ENCODE measurements at regions not wholly inside any gene's neighbourhood (a gene's known extent, or its start where the extent isn't known, plus 50 kb on each side); places are given as distances from the start of the nearest gene placed in this dataset.
A peak's percentile ranks its signal among the peaks of the same experiment; 100 is the strongest.

DNA sequence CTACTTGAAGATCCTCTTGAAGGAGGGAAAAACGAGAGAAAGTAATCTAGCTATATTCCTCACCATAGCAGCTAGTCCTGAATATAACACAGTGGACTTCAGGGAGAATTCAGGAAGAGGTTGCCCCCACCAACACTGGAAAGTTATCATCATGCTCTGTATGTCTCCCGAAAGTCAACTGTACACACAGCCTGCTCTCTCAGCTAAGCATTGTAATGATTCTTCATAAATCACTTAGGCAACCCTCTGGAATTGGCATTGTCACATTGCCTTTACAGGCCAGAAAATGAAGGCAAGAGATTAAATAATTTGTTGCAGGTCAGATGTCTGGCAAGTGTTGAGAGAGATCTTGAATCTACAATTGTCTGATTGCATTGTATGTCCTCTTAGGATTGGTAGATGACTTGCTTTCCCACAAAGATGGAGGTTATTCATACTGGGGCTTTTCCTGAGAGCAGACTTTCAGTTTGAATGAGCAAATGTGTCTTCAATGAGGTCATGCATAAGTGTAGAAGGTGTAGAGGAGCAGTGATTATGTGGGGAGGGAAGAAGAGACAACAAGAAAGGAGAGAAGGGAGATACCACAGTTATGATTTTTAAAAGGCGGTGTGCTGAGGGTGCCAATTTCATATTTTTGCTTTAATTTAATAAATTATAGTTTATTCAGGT lies 667.2 kb downstream of the DCDC2C start:
- H3K27ac ChIP-seq (ENCODE audit: insufficient read depth, low read depth, low read length, poor library complexity, severe bottlenecking) = no peak overlapping the region
- WGBS, 2 experiments = 68 to 94% methylated on average over 2 of the region's 3 CpGs
- no peaks in the 10 kb centered on the region for H3K4me1 ChIP-seq (ENCODE audit: control insufficient read depth, insufficient read depth, low read length)
- peaks cover 2% of the 10 kb centered on the region for H3K9me3 ChIP-seq (ENCODE audit: control insufficient read depth, low read length)
- no peaks in the 10 kb centered on the region for H3K36me3 ChIP-seq (ENCODE audit: control insufficient read depth, insufficient read depth, low read length)
- no peaks in the 10 kb centered on the region for H3K27me3 ChIP-seq (ENCODE audit: control insufficient read depth, insufficient read depth, low read length, poor library complexity, severe bottlenecking)
- H3K4me3 ChIP-seq (ENCODE audit: insufficient read depth, low read depth, low read length) = no peak overlapping the region

DNA sequence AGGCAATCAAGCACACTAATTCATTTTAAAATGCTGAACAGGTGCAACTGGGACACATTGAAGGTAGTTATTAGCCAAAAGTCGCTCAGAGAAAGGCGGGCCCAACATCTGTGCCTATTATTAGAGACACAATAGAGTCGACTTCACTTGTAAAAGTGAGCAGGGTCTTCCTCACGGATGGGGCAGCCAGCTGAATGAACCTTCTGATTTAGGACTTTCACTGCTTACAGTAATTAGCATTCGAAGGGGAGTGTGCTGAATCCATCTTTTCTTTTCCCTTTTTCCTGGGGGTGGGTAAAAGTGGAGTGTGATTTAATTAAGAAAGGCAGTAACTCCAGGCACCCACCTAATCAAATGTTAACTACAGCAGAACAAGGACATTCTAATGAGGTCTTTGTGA lies 677.7 kb downstream of the DCDC2C start:
- Histone ChIP-seq H3K4me1 (ENCODE audit: control insufficient read depth, insufficient read depth, low read length) (peaks cover 11% of the 10 kb centered on the region), H3K27me3 (ENCODE audit: control insufficient read depth, insufficient read depth, low read length, poor library complexity, severe bottlenecking) (no peaks in the 10 kb centered on the region), H3K27ac (ENCODE audit: insufficient read depth, low read depth, low read length, poor library complexity, severe bottlenecking) (peak overlapping the region; percentile 30), H3K36me3 (ENCODE audit: control insufficient read depth, insufficient read depth, low read length) (no peaks in the 10 kb centered on the region), H3K9me3 (ENCODE audit: control insufficient read depth, low read length) (no peaks in the 10 kb centered on the region), H3K4me3 (ENCODE audit: insufficient read depth, low read depth, low read length) (no peak overlapping the region)
- 2 to 3% methylated on average over 5 of the region's 5 CpGs for WGBS, 2 experiments

DNA sequence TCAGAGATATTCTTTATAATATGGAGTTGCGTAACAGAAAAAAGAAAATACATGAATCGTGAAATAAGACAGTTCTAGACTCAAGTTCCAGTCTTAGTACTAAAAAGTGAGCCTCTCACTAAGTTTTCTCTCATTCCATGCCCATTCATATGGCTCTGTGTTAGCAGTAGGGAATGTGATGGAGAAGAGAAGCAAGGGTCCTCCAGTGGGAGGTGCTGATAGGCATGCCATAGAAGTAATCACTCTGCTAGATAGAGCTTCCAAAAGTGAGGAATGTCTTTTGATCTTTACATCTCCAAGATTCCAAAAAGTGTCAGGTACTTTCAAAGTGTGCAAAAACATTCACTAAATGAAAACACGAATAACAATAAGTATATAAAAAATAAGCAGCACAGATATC lies 678.4 kb downstream of the DCDC2C start:
- no peaks in the 10 kb centered on the region for H3K36me3 ChIP-seq (ENCODE audit: control insufficient read depth, insufficient read depth, low read length)
- no peaks in the 10 kb centered on the region for H3K27me3 ChIP-seq (ENCODE audit: control insufficient read depth, insufficient read depth, low read length, poor library complexity, severe bottlenecking)
- H3K4me3 ChIP-seq (ENCODE audit: insufficient read depth, low read depth, low read length) = no peak overlapping the region
- WGBS, 2 experiments = 39 to 67% methylated on average over 2 to 3 of the region's 3 CpGs
- H3K9me3 ChIP-seq (ENCODE audit: control insufficient read depth, low read length) = no peaks in the 10 kb centered on the region
- H3K27ac ChIP-seq (ENCODE audit: insufficient read depth, low read depth, low read length, poor library complexity, severe bottlenecking) = peak overlapping the region; percentile 30
- peaks cover 11% of the 10 kb centered on the region for H3K4me1 ChIP-seq (ENCODE audit: control insufficient read depth, insufficient read depth, low read length)

DNA sequence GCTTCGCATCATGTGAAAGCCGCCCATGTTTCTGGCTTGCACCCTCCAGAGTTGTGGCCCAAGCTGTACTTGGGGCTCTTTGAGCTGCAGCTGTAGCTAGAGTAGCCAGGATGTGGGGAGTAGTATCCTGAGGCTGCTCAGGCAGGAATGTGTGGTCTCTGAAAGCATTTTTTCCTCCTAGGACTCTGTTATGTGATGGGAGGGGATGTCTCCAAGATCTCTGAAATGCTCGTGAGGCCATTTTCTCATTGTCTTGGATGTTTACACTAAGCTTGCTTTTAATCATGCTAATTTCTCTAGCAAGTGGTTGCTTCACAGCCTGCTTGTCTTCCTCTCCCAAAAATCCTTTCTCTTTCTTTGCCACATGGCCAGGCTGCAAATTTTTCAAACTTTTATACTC lies 687.6 kb downstream of the DCDC2C start:
- Histone ChIP-seq H3K9me3 (ENCODE audit: control insufficient read depth, low read length) (peaks cover 2% of the 10 kb centered on the region), H3K27ac (ENCODE audit: insufficient read depth, low read depth, low read length, poor library complexity, severe bottlenecking) (no peak overlapping the region), H3K36me3 (ENCODE audit: control insufficient read depth, insufficient read depth, low read length) (no peaks in the 10 kb centered on the region), H3K4me3 (ENCODE audit: insufficient read depth, low read depth, low read length) (no peak overlapping the region), H3K27me3 (ENCODE audit: control insufficient read depth, insufficient read depth, low read length, poor library complexity, severe bottlenecking) (no peaks in the 10 kb centered on the region), H3K4me1 (ENCODE audit: control insufficient read depth, insufficient read depth, low read length) (no peaks in the 10 kb centered on the region)
- 83 to 90% methylated on average over 3 of the region's 3 CpGs for WGBS, 2 experiments

DNA sequence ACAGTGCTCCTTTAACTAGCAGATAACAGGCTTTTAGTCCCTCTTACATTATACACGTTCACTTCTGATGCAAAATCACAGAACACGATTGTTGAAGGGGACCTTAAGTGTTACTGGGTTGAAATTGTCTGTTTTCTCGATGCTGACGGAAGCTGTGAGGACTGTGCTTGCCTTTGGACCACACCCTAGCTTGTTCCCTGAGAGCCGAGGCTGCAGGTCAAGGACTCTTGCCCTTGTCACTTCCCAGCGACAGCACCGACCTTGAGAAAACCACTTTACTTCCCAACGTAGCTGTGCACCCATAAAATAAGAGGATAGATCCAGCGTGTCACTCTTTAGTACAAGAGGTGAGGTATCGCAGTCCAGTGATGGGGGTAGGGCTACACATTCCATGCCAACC lies 701.0 kb downstream of the DCDC2C start:
- Histone ChIP-seq H3K27me3 (ENCODE audit: control insufficient read depth, insufficient read depth, low read length, poor library complexity, severe bottlenecking) (no peaks in the 10 kb centered on the region), H3K27ac (ENCODE audit: insufficient read depth, low read depth, low read length, poor library complexity, severe bottlenecking) (no peak overlapping the region)
- WGBS, 2 experiments = 91 to 93% methylated on average over 10 of the region's 10 CpGs

DNA sequence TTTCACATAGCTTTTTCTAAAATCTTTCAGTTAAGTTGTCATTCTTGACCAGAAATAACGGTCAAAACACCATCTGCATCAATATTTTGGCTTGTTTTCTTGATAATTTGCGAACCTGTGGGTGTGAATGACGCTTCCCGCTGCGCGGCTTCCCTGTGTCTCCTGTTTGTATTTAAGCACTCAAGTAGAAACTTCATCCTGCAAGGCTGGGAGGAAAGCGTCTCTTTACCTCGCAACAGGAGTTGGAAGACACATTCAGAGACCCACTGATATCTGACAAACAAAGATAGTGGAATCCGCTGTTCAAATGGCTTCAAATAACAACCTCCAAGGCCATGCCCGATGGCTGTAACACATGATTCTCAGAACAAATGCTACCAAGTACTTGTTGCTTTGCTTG lies 704.9 kb downstream of the DCDC2C start:
- Histone ChIP-seq H3K36me3 (ENCODE audit: control insufficient read depth, insufficient read depth, low read length) (no peaks in the 10 kb centered on the region), H3K9me3 (ENCODE audit: control insufficient read depth, low read length) (no peaks in the 10 kb centered on the region), H3K27me3 (ENCODE audit: control insufficient read depth, insufficient read depth, low read length, poor library complexity, severe bottlenecking) (no peaks in the 10 kb centered on the region), H3K27ac (ENCODE audit: insufficient read depth, low read depth, low read length, poor library complexity, severe bottlenecking) (no peak overlapping the region), H3K4me1 (ENCODE audit: control insufficient read depth, insufficient read depth, low read length) (no peaks in the 10 kb centered on the region), H3K4me3 (ENCODE audit: insufficient read depth, low read depth, low read length) (no peak overlapping the region)
- WGBS, 2 experiments = 65 to 70% methylated on average over 10 of the region's 10 CpGs

More for the DNA sequence above, 701.0 kb downstream of the DCDC2C start:
- no peaks in the 10 kb centered on the region for H3K36me3 ChIP-seq (ENCODE audit: control insufficient read depth, insufficient read depth, low read length)
- H3K4me3 ChIP-seq (ENCODE audit: insufficient read depth, low read depth, low read length) = no peak overlapping the region
- no peaks in the 10 kb centered on the region for H3K4me1 ChIP-seq (ENCODE audit: control insufficient read depth, insufficient read depth, low read length)
- no peaks in the 10 kb centered on the region for H3K9me3 ChIP-seq (ENCODE audit: control insufficient read depth, low read length)

DNA sequence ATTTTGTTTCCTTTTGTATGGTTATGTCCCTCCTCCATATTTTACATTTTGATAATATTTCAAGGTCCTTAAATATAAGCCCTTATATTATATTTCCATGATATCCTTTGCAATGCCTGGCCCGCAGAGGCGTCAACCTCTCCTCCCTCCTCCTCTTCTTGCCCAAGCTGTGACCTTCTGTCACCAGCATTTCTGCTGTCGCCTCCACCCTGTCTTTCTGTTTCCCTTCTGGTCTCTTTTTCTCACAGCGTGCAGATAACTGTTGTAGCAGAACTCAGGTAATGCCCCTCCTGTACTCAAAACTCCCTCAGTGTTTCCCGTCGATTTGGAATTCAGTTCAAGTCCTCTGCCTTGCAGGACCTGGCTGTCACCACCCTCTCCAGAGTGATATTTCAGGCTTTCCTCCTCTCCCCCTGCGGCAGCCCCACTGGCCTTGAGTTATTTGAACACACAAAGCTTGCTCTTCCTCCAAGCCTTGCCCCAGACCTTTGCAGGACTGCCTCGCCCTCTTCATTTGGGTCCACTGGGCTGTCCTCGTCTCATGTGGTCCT lies 709.3 kb downstream of the DCDC2C start:
- Histone ChIP-seq H3K27ac (ENCODE audit: insufficient read depth, low read depth, low read length, poor library complexity, severe bottlenecking) (no peak overlapping the region), H3K4me1 (ENCODE audit: control insufficient read depth, insufficient read depth, low read length) (no peaks in the 10 kb centered on the region), H3K36me3 (ENCODE audit: control insufficient read depth, insufficient read depth, low read length) (no peaks in the 10 kb centered on the region), H3K27me3 (ENCODE audit: control insufficient read depth, insufficient read depth, low read length, poor library complexity, severe bottlenecking) (no peaks in the 10 kb centered on the region), H3K9me3 (ENCODE audit: control insufficient read depth, low read length) (no peaks in the 10 kb centered on the region), H3K4me3 (ENCODE audit: insufficient read depth, low read depth, low read length) (no peak overlapping the region)
- 83 to 84% methylated on average over 9 of the region's 9 CpGs for WGBS, 2 experiments

DNA sequence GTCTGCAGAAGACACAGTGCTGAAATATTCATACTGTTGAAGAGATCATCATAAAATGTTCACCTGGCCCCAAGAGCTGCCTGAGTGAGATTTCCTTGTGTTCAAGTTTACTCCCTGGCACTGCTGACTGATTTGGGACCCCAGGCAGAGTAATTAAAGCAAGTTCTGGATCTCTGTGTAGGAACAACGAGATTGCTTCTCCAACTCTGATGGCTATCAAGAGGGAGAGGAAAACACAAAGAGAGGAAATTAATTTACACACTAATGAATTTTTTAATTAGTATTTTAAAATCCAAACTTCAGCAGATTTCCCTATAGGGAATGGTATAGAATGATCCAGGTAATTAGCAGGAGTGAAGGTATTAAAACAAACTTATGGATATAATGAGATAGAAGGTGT lies 711.8 kb downstream of the DCDC2C start:
- no peak overlapping the region for H3K4me3 ChIP-seq (ENCODE audit: insufficient read depth, low read depth, low read length)
- no peaks in the 10 kb centered on the region for H3K27me3 ChIP-seq (ENCODE audit: control insufficient read depth, insufficient read depth, low read length, poor library complexity, severe bottlenecking)
- no peaks in the 10 kb centered on the region for H3K4me1 ChIP-seq (ENCODE audit: control insufficient read depth, insufficient read depth, low read length)
- H3K9me3 ChIP-seq (ENCODE audit: control insufficient read depth, low read length) = no peaks in the 10 kb centered on the region
- H3K27ac ChIP-seq (ENCODE audit: insufficient read depth, low read depth, low read length, poor library complexity, severe bottlenecking) = no peak overlapping the region
- 100% methylated on average over 1 of the region's 1 CpG for WGBS, 2 experiments
- H3K36me3 ChIP-seq (ENCODE audit: control insufficient read depth, insufficient read depth, low read length) = no peaks in the 10 kb centered on the region

DNA sequence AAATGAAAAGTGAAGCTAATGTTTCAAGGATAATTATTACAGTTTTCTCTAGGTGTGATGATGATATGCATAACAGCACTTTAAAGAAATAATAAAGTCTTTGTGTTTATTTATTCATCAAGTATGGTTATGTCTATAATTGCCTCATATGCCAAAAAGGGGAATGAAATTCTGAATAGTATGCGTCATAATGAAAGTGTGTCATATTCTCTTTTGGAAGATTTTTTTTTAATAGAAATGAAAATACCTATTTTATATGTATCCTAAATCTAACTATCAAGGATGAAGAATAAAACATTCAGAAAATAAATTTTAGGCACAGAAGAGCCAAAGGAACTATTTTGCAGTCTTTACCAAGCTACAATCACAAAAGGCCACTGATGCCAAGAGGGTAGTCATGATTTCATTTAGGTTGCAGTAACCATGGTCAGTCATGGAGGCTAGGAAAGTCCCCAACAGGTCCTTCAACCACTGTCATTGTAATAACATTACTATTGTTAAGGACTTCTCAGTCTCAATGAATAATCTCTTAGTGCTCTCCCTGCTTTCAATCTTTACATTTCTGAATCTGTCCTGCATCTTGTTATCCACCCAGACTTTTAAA lies 712.5 kb downstream of the DCDC2C start:
- Histone ChIP-seq H3K4me3 (ENCODE audit: insufficient read depth, low read depth, low read length) (no peak overlapping the region), H3K36me3 (ENCODE audit: control insufficient read depth, insufficient read depth, low read length) (no peaks in the 10 kb centered on the region), H3K27me3 (ENCODE audit: control insufficient read depth, insufficient read depth, low read length, poor library complexity, severe bottlenecking) (no peaks in the 10 kb centered on the region), H3K27ac (ENCODE audit: insufficient read depth, low read depth, low read length, poor library complexity, severe bottlenecking) (no peak overlapping the region), H3K4me1 (ENCODE audit: control insufficient read depth, insufficient read depth, low read length) (no peaks in the 10 kb centered on the region), H3K9me3 (ENCODE audit: control insufficient read depth, low read length) (no peaks in the 10 kb centered on the region)
- WGBS, 2 experiments = no CpG with 5 or more reads among the region's 1 CpG

DNA sequence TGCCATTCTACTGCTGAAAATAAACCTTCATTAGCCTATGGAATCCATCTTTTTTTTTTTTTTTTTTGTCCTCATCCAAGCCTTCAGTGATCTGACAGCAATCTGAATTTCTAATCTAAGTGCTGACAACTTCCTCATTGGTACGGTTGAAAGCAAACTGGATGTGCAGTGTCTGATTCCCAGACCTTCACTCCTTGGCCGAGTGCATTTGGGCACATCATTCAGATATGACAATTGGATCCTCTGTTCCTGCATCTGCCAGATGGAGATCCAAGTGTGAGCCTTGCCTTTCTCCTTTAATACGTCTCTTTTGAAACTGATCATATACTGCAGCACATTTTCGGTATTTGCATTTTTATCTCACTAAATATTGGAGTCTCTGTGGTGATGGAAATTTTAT lies 713.1 kb downstream of the DCDC2C start:
- WGBS, 2 experiments = 96% methylated on average over 3 to 4 of the region's 4 CpGs
- Histone ChIP-seq H3K36me3 (ENCODE audit: control insufficient read depth, insufficient read depth, low read length) (no peaks in the 10 kb centered on the region), H3K4me1 (ENCODE audit: control insufficient read depth, insufficient read depth, low read length) (no peaks in the 10 kb centered on the region), H3K9me3 (ENCODE audit: control insufficient read depth, low read length) (no peaks in the 10 kb centered on the region), H3K27me3 (ENCODE audit: control insufficient read depth, insufficient read depth, low read length, poor library complexity, severe bottlenecking) (no peaks in the 10 kb centered on the region), H3K4me3 (ENCODE audit: insufficient read depth, low read depth, low read length) (no peak overlapping the region), H3K27ac (ENCODE audit: insufficient read depth, low read depth, low read length, poor library complexity, severe bottlenecking) (no peak overlapping the region)

All from ectodermal cell (in vitro differentiated cells).